K562 (cell line): ENCODE measurements at regions not wholly inside any gene's neighbourhood (a gene's known extent, or its start where the extent isn't known, plus 50 kb on each side); places are given as distances from the start of the nearest gene placed in this dataset.

Experiments used
- ATAC-seq: fragments of 200-7000 bp; cut with Tn5 transposase; 3 replicates; pipeline ENCODE4 v1.9.1; 2020; ENCODE audit warnings: moderate library complexity
- BruUV-seq: library from RNA; stranded (reverse); fragments of 400-500 nt; replicated peaks from 2 replicates; lab custom pipeline; 2021; lab: Mats Ljungman, UMichigan
- CTCF ChIA-PET: fragments of 300-600 bp; formaldehyde crosslinking; extraction: SDS; loops from one replicate; lab custom pipeline; 2021; ENCODE audit warnings: low intra/inter-chr PET ratio; lab: Yijun Ruan, JAX
- POLR2A ChIA-PET: fragments of 300-600, 350-650 bp; sonication (Branson Sonifier 250); formaldehyde crosslinking; extraction: SDS; loops from one replicate; lab custom pipeline; 2021; ENCODE audit warnings: antibody characterized with exemption, inconsistent platforms; lab: Yijun Ruan, JAX
- DNase-seq, 4 experiments: peaks; one replicate each; pipeline versions ENCODE4 v3.0.0 to v3.0.0-alpha.2; 2011 to 2018; ENCODE audit warnings: low spot score in 3 of 4, mixed read lengths in 3 of 4; ENCODE audit errors: extremely low read depth in 1 of 4
- FAIRE-seq: peaks from 2 replicates; lab custom pipeline; 2011; peaks lifted over from hg19 to GRCh38; lab: Jason Lieb, UNC
- H2AFZ ChIP-seq: 2 replicates; pipeline ENCODE4 v1.6.0; 2011; ENCODE audit warnings: low read depth, low read length, control low read depth, inconsistent platforms
- H3K27ac ChIP-seq: fragments of 200-600 bp; 3 replicates; pipeline ENCODE4 v1.8.0; 2011; ENCODE audit warnings: low read depth, mild to moderate bottlenecking, control low read depth, inconsistent platforms, low read length, moderate library complexity, mixed read lengths; ENCODE audit errors: extremely low read depth
- H3K27me3 ChIP-seq, 2 experiments: fragments of 300-600 bp in 1 of 2; 2 replicates in 1 of 2; 3 replicates in 1 of 2; pipeline versions ENCODE4 v1.6.0 to v1.8.0; 2011; ENCODE audit warnings: inconsistent platforms in 2 of 2, low read length in 2 of 2, mild to moderate bottlenecking in 1 of 2, mixed read lengths in 1 of 2, moderate library complexity in 1 of 2; ENCODE audit not compliant: control insufficient read depth in 2 of 2, insufficient read depth in 2 of 2
- H3K36me3 ChIP-seq: fragments of 300-600 bp; 3 replicates; pipeline ENCODE4 v1.8.0; 2011; ENCODE audit warnings: mild to moderate bottlenecking, low read length, inconsistent platforms; ENCODE audit not compliant: control insufficient read depth, insufficient read depth
- H3K4me1 ChIP-seq, 2 experiments: fragments of 200-600 bp in 1 of 2; replicated peaks in 1 of 2; 2 replicates in 1 of 2; 3 replicates in 1 of 2; pipeline versions ENCODE4 v1.5.1 to v1.8.0; 2011; ENCODE audit warnings: inconsistent platforms in 2 of 2, low read length in 2 of 2, mild to moderate bottlenecking in 1 of 2, mixed read lengths in 1 of 2, moderate library complexity in 1 of 2; ENCODE audit not compliant: control insufficient read depth in 2 of 2, insufficient read depth in 2 of 2
- H3K4me2 ChIP-seq: 2 replicates; pipeline ENCODE4 v1.6.1; 2011; ENCODE audit warnings: low read length, control low read depth, inconsistent platforms, mixed read lengths; ENCODE audit not compliant: insufficient read depth
- H3K4me3 ChIP-seq: fragments of 200-600 bp; sonication (generic), shearing (Covaris generic); 2 replicates; pipeline ENCODE4 v1.5.1; 2016; ENCODE audit warnings: control low read depth, inconsistent platforms
- H3K79me2 ChIP-seq: fragments of 200-600 bp; 3 replicates; pipeline ENCODE4 v1.8.0; 2011; ENCODE audit warnings: low read length, inconsistent platforms; ENCODE audit not compliant: control insufficient read depth, insufficient read depth
- H3K9ac ChIP-seq, 2 experiments: 2 replicates each; pipeline versions ENCODE4 v1.6.0 to v1.6.1; 2011; ENCODE audit warnings: low read depth in 2 of 2, low read length in 2 of 2, control low read depth in 1 of 2, inconsistent platforms in 1 of 2, mild to moderate bottlenecking in 1 of 2, mixed read lengths in 1 of 2; ENCODE audit not compliant: insufficient read depth in 1 of 2
- H3K9me1 ChIP-seq: one replicate; pipeline ENCODE4 v1.6.0; 2011; ENCODE audit warnings: inconsistent platforms, mild to moderate bottlenecking, low read length, moderate library complexity; ENCODE audit not compliant: control insufficient read depth, insufficient read depth
- H3K9me3 ChIP-seq: replicated peaks from 2 replicates; pipeline ENCODE4 v1.5.1; 2011; ENCODE audit warnings: low read depth, low read length, inconsistent platforms; ENCODE audit not compliant: control insufficient read depth, insufficient read depth
- H4K20me1 ChIP-seq: replicated peaks from 2 replicates; pipeline ENCODE4 v1.6.1; 2011; ENCODE audit warnings: low read length, inconsistent platforms, mixed read lengths; ENCODE audit not compliant: control insufficient read depth, insufficient read depth
- CREB3L1 ChIP-seq: fragments of 450-650 bp; IDR thresholded peaks from 2 replicates; pipeline ENCODE4 v1.6.1; 2014; ENCODE audit warnings: low read depth, mild to moderate bottlenecking, moderate library complexity, borderline replicate concordance
- SAFB2 ChIP-seq: fragments of 200-400 bp; formaldehyde crosslinking; IDR thresholded peaks from 2 replicates; pipeline ENCODE4 v1.6.1; 2018; ENCODE audit warnings: borderline replicate concordance, low read length, low read depth, moderate library complexity; ENCODE audit not compliant: severe bottlenecking
- TCFL5 ChIP-seq: fragments of 250-450 bp; sonication (Bioruptor Pico); conservative IDR thresholded peaks from 2 replicates; pipeline ENCODE4 v1.6.1; 2021; ENCODE audit warnings: mild to moderate bottlenecking, moderate library complexity, matching md5 sums
- THAP7 ChIP-seq: fragments of 250-450 bp; sonication (Bioruptor Pico); IDR thresholded peaks from 2 replicates; pipeline ENCODE4 v1.5.0; 2021
- WHSC1 ChIP-seq: IDR thresholded peaks from one replicate; pipeline ENCODE4 v1.6.1; 2012; ENCODE audit warnings: low read length, control low read depth, inconsistent platforms
- WGBS: fragments of 100-300 bp; shearing (Covaris generic); methylation state at CpG from one replicate; pipeline ENCODE4 v1.1.6; 2016; ENCODE audit warnings: low coverage, mixed read lengths; ENCODE audit not compliant: insufficient coverage; ENCODE audit errors: missing lambda C conversion rate; 5-methylcytosine and 5-hydroxymethylcytosine counted together
- in situ Hi-C: fragments of 300-500 bp; cut with MboI; formaldehyde crosslinking; loops from 4 replicates; pipeline ENCODE4 v1.15.0; 2018; ENCODE audit warnings: inconsistent platforms, mixed read lengths
- intact Hi-C: fragments of 100-400 bp; cut with micrococcal nuclease; formaldehyde crosslinking; loops from 2 replicates; pipeline ENCODE4 v1.14.2; 2022

GRCh38 chr18:22521026-22521707, 103.5 kb upstream of the CTAGE1 start:
- TF ChIP-seq CREB3L1 (no peak), WHSC1 (no peak), THAP7 (CRISPR knock-in tag) (no peak), SAFB2 (no peak), TCFL5 (no peak)
- BruUV-seq = no TSS peak

More at GRCh38 chr18:22521026-22521707, 103.5 kb upstream of the CTAGE1 start:
- ATAC-seq = no peak; the same call in 2 of the 3 replicates
- DNase-seq = no peak
- intact Hi-C loops (no loop called here), in situ Hi-C loops (no loop called here)
- POLR2A ChIA-PET = no interaction called here
- no peaks in the 10 kb centered on the region for H3K79me2 ChIP-seq
- no peaks in the 10 kb centered on the region for H3K4me1 ChIP-seq
- WGBS = 6% methylated on average over 6 of the region's 6 CpGs
- H3K9ac ChIP-seq = no peak overlapping the region
- no peak overlapping the region for H3K4me2 ChIP-seq
- no peaks in the 10 kb centered on the region for H3K9me3 ChIP-seq
- CTCF ChIA-PET = no interaction called here
- H3K9me1 ChIP-seq = no peaks in the 10 kb centered on the region
- no peak overlapping the region for H2AFZ ChIP-seq
- no peak overlapping the region for H3K4me3 ChIP-seq
- H3K27ac ChIP-seq = no peak overlapping the region
- H3K27me3 ChIP-seq = peaks cover 8 to 11% of the 10 kb centered on the region in 2 experiments; a peak in 3 of 5 replicates
- no peaks in the 10 kb centered on the region for H3K36me3 ChIP-seq
- FAIRE-seq = no peak
- H4K20me1 ChIP-seq = no peaks in the 10 kb centered on the region
